ENCODE measurements at regions not wholly inside any gene's neighbourhood (a gene's known extent, or its start where the extent isn't known, plus 50 kb on each side); places are given as distances from the start of the nearest gene placed in this dataset.

DNA sequence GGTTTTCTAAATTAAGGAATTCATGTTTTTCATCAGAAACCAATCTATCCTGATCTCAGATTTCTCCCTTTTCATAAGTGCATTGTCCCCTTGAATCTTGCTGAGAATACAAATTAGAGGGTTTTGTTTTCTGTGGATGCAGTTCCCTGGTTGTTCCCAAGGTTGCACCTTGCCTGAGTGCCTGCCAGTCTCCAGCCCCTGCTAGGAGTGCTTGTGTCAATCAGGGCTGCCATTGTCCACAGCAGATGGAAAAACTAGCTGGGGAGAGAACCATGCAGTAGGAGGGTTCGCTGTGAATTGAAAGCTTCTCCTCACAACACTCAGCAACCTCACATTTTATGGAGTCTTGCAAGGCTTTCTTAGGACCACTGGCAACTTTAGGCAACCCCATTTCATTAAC lies 210.8 kb upstream of the CTNNB1 start:
- TF ChIP-seq, protein P1, sequence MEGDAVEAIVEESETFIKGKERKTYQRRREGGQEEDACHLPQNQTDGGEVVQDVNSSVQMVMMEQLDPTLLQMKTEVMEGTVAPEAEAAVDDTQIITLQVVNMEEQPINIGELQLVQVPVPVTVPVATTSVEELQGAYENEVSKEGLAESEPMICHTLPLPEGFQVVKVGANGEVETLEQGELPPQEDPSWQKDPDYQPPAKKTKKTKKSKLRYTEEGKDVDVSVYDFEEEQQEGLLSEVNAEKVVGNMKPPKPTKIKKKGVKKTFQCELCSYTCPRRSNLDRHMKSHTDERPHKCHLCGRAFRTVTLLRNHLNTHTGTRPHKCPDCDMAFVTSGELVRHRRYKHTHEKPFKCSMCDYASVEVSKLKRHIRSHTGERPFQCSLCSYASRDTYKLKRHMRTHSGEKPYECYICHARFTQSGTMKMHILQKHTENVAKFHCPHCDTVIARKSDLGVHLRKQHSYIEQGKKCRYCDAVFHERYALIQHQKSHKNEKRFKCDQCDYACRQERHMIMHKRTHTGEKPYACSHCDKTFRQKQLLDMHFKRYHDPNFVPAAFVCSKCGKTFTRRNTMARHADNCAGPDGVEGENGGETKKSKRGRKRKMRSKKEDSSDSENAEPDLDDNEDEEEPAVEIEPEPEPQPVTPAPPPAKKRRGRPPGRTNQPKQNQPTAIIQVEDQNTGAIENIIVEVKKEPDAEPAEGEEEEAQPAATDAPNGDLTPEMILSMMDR (IDR thresholded peaks at IDR 0.05) = no peak
- no peak for TF ChIP-seq POLR2A (IDR thresholded peaks at IDR 0.05)
